Testis (tissue), 2 donors: ENCODE measurements at regions not wholly inside any gene's neighbourhood (a gene's known extent, or its start where the extent isn't known, plus 50 kb on each side); places are given as distances from the start of the nearest gene placed in this dataset.

Experiments used
- DNase-seq: peaks from one replicate; pipeline ENCODE4 v3.0.0-alpha.2; 2019
- H3K27ac ChIP-seq, 2 donors: fragments of 200-600 bp; sonication (generic); one replicate each; pipeline ENCODE4 v1.5.1; 2019
- H3K27me3 ChIP-seq: fragments of 200-600 bp; sonication (generic); one replicate; pipeline ENCODE4 v1.5.1; 2019
- H3K36me3 ChIP-seq: fragments of 200-600 bp; sonication (generic); one replicate; pipeline ENCODE4 v1.5.1; 2017; ENCODE audit warnings: low read depth; ENCODE audit errors: missing control alignments
- H3K4me1 ChIP-seq: fragments of 200-600 bp; sonication (generic); one replicate; pipeline ENCODE4 v1.5.1; 2019
- H3K4me3 ChIP-seq, 2 donors: fragments of 200-600 bp; sonication (generic); one replicate each; pipeline ENCODE4 v1.5.1; 2017 to 2019
- H3K9me3 ChIP-seq: fragments of 200-600 bp; sonication (generic); one replicate; pipeline ENCODE4 v1.5.1; 2017
- POLR2A ChIP-seq: fragments of 450-650 bp; IDR thresholded peaks from one replicate; pipeline ENCODE4 v1.6.1; 2017; ENCODE audit warnings: antibody characterized with exemption, mild to moderate bottlenecking, moderate library complexity
- WGBS, 2 donors: methylation state at CpG; one replicate each; pipeline ENCODE4 v1.1.5; 2018; 5-methylcytosine and 5-hydroxymethylcytosine counted together
- intact Hi-C: fragments of 100-400 bp; cut with DNase I; formaldehyde crosslinking; loops from one replicate; pipeline ENCODE4 v1.15.1; 2023; ENCODE audit warnings: low total_unique reads
- TF ChIP-seq, protein P1 (sequence below), 3 experiments: fragments of 450-650 bp in 2 of 3; fragments of 200-600 bp in 1 of 3; sonication (generic) in 1 of 3; IDR thresholded peaks; one replicate each; pipeline ENCODE4 v1.5.1; 2016 to 2019; ENCODE audit warnings: antibody characterized with exemption in 3 of 3, mild to moderate bottlenecking in 2 of 3, moderate library complexity in 1 of 3

DNA sequence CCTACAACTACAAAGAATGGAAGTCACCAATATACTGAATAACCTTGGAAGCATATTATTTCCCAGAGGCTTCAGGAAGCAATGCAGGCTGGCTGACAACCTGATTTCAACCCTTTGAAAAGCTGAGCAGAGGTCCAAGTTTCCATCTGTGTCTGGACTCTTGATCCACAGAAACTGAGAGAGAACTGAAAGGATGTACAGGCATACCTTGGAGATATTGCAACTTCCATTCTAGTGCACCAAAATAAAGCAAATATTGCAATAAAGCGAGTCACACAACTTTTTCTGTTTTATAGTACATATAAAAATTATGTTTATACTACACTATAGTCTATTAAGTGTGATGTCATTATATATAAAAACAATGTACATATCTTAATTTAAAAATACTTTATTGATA is 85.3 kb downstream of the TYW3 start:
- Histone ChIP-seq H3K27me3 (no peaks in the 10 kb centered on the region), H3K4me1 (no peaks in the 10 kb centered on the region), H3K9me3 (no peaks in the 10 kb centered on the region), H3K36me3 (no peaks in the 10 kb centered on the region), H3K4me3 (no peak overlapping the region), H3K27ac (no peak overlapping the region)
- 89 to 96% methylated on average over 1 of the region's 1 CpG for WGBS, 2 donors
- TF ChIP-seq POLR2A = no peak
- TF ChIP-seq, protein P1, sequence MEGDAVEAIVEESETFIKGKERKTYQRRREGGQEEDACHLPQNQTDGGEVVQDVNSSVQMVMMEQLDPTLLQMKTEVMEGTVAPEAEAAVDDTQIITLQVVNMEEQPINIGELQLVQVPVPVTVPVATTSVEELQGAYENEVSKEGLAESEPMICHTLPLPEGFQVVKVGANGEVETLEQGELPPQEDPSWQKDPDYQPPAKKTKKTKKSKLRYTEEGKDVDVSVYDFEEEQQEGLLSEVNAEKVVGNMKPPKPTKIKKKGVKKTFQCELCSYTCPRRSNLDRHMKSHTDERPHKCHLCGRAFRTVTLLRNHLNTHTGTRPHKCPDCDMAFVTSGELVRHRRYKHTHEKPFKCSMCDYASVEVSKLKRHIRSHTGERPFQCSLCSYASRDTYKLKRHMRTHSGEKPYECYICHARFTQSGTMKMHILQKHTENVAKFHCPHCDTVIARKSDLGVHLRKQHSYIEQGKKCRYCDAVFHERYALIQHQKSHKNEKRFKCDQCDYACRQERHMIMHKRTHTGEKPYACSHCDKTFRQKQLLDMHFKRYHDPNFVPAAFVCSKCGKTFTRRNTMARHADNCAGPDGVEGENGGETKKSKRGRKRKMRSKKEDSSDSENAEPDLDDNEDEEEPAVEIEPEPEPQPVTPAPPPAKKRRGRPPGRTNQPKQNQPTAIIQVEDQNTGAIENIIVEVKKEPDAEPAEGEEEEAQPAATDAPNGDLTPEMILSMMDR (IDR thresholded peaks at IDR 0.05) = no peak
- intact Hi-C loops = no loop called here
- DNase-seq = no peak

DNA sequence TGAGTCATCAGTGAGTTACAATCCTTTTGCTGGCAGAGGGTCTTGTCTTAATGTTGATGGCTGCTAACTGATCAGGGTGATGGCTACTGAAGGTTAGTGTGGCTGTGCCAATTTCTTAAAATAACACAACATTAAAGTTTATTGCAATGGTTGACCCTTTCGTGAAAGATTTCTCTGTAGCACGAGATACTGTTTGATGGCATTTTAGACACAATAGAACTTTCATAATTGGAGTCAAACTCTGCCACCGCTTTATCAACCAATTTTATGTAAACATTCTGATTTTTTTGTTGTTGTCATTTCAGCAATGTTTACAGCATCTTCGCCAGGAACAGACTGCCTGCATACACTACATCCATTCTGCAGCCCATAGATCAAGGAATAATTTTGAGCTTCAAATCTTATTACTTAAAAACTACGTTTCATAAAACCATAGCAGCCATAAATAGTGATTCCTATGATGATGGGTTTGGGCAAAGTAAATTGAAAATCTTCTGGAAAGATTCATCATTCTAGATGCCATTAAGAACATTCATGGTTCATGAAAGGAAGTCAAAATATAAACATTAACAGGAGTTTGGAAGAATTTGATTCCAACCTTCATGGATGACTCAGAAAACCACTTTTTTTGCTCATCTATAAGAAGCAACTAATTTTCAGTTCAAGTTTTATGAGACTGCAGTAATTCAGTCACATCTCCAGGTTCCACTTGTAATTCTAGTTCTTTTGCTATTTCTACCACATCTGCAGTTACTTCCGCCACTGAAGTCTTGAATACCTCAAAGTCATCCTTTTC is 85.9 kb downstream of the TYW3 start:
- TF ChIP-seq, protein P1 (IDR thresholded peaks at IDR 0.05) = no peak
- no peak overlapping the region for H3K4me3 ChIP-seq
- DNase-seq = no peak
- no peaks in the 10 kb centered on the region for H3K27me3 ChIP-seq
- WGBS, 2 donors = 89 to 91% methylated on average over 6 of the region's 6 CpGs
- no peaks in the 10 kb centered on the region for H3K36me3 ChIP-seq
- intact Hi-C loops = no loop called here
- no peaks in the 10 kb centered on the region for H3K9me3 ChIP-seq
- no peak overlapping the region for H3K27ac ChIP-seq
- H3K4me1 ChIP-seq = no peaks in the 10 kb centered on the region

DNA sequence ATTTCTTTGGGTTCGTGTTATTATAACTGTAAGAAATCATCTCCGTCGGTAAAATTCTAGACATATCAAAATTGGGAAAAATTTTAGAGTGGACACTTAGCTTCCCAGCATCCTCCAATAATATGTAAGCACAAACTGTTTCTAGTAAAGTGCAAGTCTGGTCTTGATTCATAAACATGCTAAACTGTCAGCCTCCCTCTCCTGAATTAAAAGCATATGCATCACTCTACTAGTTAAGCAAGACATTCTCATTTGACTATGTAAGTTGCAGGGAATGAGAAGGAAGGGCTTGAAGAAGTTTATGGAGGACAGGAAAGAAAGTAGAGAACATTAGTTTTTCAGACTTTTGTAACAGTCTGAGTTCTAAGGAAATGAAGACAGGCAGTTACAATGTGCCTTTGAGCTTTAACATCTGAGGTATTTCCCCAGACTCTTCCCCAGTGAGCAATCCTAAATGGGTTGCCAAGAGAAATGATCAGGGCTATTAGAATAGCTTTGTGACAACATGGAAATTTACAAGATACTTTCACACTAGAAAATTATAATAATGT is 90.0 kb downstream of the TYW3 start:
- DNase-seq = no peak
- TF ChIP-seq, protein P1 (IDR thresholded peaks at IDR 0.05) = no peak
- no peak for TF ChIP-seq POLR2A
- 91% methylated on average over 3 of the region's 3 CpGs for WGBS, 2 donors
- Histone ChIP-seq H3K27ac (no peak overlapping the region), H3K27me3 (no peaks in the 10 kb centered on the region), H3K9me3 (no peaks in the 10 kb centered on the region), H3K4me1 (no peaks in the 10 kb centered on the region), H3K4me3 (no peak overlapping the region), H3K36me3 (no peaks in the 10 kb centered on the region)
- intact Hi-C loops = no loop called here

DNA sequence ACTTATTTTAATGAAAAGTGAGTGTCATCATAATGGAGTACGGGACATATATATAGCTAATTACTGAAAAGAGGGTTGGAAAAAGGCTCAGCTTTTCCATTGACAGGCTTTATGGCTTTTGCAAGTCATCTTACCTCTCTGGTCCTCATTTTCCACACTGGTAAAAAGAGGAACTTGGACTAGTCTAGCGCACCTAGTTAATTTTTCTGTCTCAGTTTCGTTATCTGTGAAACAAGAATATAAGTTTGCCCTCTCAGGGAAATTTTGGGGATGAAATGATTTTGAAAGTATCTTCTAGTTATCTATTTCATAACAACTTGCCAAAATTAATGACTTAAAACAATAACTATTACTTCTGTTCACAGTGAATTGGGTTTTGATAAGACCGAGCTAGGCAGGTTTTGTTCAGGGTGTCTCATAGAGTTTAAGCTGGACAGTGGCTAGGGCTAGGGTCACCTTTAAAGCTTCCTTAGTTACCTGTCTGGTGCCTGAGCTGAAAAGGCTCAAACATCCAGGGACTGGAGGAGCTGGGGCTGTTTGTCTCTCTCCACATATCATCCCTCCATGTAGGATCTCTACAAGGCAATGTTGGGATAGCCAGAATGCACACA is 91.7 kb downstream of the TYW3 start:
- H3K9me3 ChIP-seq = no peaks in the 10 kb centered on the region
- no peaks in the 10 kb centered on the region for H3K36me3 ChIP-seq
- WGBS, 2 donors = 92 to 94% methylated on average over 4 of the region's 4 CpGs
- no peak for TF ChIP-seq POLR2A
- no peak overlapping the region for H3K4me3 ChIP-seq
- H3K27me3 ChIP-seq = no peaks in the 10 kb centered on the region
- intact Hi-C loops = no loop called here
- DNase-seq = no peak
- no peak overlapping the region for H3K27ac ChIP-seq
- H3K4me1 ChIP-seq = no peaks in the 10 kb centered on the region

DNA sequence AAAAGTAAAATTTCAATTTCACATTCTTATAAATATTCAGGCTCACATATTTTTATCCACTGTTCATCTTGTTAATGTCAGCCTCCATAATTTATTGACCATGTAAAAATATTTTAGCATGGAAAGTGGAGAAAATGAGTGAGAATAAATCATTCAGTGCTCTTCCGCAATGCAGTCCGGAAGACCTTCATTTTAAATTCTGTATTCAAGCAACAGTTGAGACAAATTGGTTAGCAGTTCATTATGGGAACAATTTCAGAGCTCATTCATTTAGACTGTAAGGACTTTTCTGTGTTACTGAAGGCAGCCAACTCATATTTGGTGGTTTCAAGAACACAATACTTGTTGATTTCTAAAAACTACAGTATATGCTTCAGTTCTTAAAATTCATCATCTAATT is 97.8 kb downstream of the TYW3 start:
- 90 to 97% methylated on average over 2 of the region's 2 CpGs for WGBS, 2 donors
- no peaks in the 10 kb centered on the region for H3K27me3 ChIP-seq
- no peaks in the 10 kb centered on the region for H3K36me3 ChIP-seq
- H3K9me3 ChIP-seq = no peaks in the 10 kb centered on the region
- no peak overlapping the region for H3K4me3 ChIP-seq
- intact Hi-C loops = no loop called here
- TF ChIP-seq, protein P1 (IDR thresholded peaks at IDR 0.05) = no peak
- TF ChIP-seq POLR2A = no peak
- H3K27ac ChIP-seq = no peak overlapping the region
- H3K4me1 ChIP-seq = no peaks in the 10 kb centered on the region
- DNase-seq = no peak
